Lower leg skin (tissue), 3 donors: ENCODE measurements at regions not wholly inside any gene's neighbourhood (a gene's known extent, or its start where the extent isn't known, plus 50 kb on each side); places are given as distances from the start of the nearest gene placed in this dataset.

Source experiments
- POLR2A ChIP-seq, 2 donors: fragments of 450-650 bp; IDR thresholded peaks; one replicate each; pipeline ENCODE4 v1.6.1; 2016 to 2017; ENCODE audit warnings: antibody characterized with exemption in 2 of 2, mild to moderate bottlenecking in 1 of 2, moderate library complexity in 1 of 2
- TF ChIP-seq, protein P1 (sequence below), 3 donors: fragments of 450-650 bp; IDR thresholded peaks; one replicate each; pipeline ENCODE4 v1.5.1; 2016; ENCODE audit warnings: antibody characterized with exemption in 3 of 3, mild to moderate bottlenecking in 3 of 3, moderate library complexity in 2 of 3

DNA sequence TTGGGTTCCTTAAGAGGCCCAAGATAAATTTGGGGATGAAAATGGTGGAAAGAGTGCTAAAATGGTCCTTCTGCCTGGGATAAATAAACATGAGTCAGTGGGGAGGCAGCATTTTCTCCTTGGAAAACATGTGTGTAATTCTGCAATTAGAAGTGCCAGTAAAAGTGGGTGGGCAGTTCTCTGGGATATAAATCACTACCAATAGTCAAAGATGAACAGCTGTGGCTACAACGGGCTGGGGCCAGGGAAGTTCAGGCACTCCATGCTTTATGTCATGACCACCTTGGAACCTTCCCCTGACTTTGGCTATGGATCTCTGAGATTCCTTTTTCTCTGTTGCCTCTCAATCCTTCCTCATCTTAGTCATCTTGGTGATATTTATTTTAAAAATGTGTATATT lies 56.5 kb upstream of the CYRIA start:
- TF ChIP-seq, protein P1, sequence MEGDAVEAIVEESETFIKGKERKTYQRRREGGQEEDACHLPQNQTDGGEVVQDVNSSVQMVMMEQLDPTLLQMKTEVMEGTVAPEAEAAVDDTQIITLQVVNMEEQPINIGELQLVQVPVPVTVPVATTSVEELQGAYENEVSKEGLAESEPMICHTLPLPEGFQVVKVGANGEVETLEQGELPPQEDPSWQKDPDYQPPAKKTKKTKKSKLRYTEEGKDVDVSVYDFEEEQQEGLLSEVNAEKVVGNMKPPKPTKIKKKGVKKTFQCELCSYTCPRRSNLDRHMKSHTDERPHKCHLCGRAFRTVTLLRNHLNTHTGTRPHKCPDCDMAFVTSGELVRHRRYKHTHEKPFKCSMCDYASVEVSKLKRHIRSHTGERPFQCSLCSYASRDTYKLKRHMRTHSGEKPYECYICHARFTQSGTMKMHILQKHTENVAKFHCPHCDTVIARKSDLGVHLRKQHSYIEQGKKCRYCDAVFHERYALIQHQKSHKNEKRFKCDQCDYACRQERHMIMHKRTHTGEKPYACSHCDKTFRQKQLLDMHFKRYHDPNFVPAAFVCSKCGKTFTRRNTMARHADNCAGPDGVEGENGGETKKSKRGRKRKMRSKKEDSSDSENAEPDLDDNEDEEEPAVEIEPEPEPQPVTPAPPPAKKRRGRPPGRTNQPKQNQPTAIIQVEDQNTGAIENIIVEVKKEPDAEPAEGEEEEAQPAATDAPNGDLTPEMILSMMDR (IDR thresholded peaks at IDR 0.05), result no peak
- TF ChIP-seq POLR2A (IDR thresholded peaks at IDR 0.05), result no peak
